PC-9 (cell line): ENCODE measurements at regions not wholly inside any gene's neighbourhood (a gene's known extent, or its start where the extent isn't known, plus 50 kb on each side); places are given as distances from the start of the nearest gene placed in this dataset.

Source experiments
- BruUV-seq: library from RNA; stranded (reverse); fragments of 400-500 nt; replicated peaks from 2 replicates; lab custom pipeline; 2021; lab: Mats Ljungman, UMichigan
- CTCF ChIA-PET: fragments of 300-600 bp; sonication (Branson Sonifier 250); formaldehyde crosslinking; loops from one replicate; lab custom pipeline; 2022; ENCODE audit warnings: antibody characterized with exemption; lab: Charles Lee
- POLR2A ChIA-PET: fragments of 300-600 bp; sonication (Branson Sonifier 250); formaldehyde crosslinking; loops from one replicate; lab custom pipeline; 2022; ENCODE audit warnings: antibody characterized with exemption; ENCODE audit not compliant: unreplicated experiment; lab: Charles Lee
- DNase-seq, 2 experiments: peaks; one replicate each; pipeline versions ENCODE4 v3.0.0 to v3.0.0-alpha.2; 2015 to 2022; ENCODE audit warnings: mixed read lengths in 1 of 2
- H2AFZ ChIP-seq: fragments of 200-600 bp; sonication (generic); 2 replicates; pipeline ENCODE4 v1.8.1; 2017; ENCODE audit warnings: antibody characterized with exemption
- H3F3A ChIP-seq: fragments of 200-600 bp; sonication (generic); 2 replicates; pipeline ENCODE4 v1.8.1; 2017; ENCODE audit warnings: antibody characterized with exemption, mild to moderate bottlenecking, low read depth; ENCODE audit not compliant: insufficient read depth
- H3K27ac ChIP-seq: fragments of 200-600 bp; sonication (generic); 2 replicates; pipeline ENCODE4 v1.6.1; 2016; ENCODE audit warnings: mixed run types
- H3K27me3 ChIP-seq: fragments of 200-600 bp; sonication (generic); 2 replicates; pipeline ENCODE4 v1.6.1; 2016; ENCODE audit warnings: low read depth, mixed run types; ENCODE audit not compliant: insufficient read depth
- H3K36me3 ChIP-seq: fragments of 200-600 bp; sonication (generic); 2 replicates; pipeline ENCODE4 v1.6.1; 2016; ENCODE audit warnings: low read depth, mixed run types
- H3K4me1 ChIP-seq: fragments of 200-600 bp; sonication (generic); replicated peaks from 2 replicates; pipeline ENCODE4 v1.6.1; 2016; ENCODE audit warnings: mixed run types; ENCODE audit not compliant: insufficient read depth
- H3K4me2 ChIP-seq: fragments of 200-600 bp; sonication (generic); 2 replicates; pipeline ENCODE4 v1.6.1; 2017; ENCODE audit warnings: mixed run types
- H3K4me3 ChIP-seq: fragments of 200-600 bp; sonication (generic); 2 replicates; pipeline ENCODE4 v1.6.1; 2016; ENCODE audit warnings: mixed run types
- H3K79me2 ChIP-seq: fragments of 200-600 bp; sonication (generic); 2 replicates; pipeline ENCODE4 v1.6.1; 2017; ENCODE audit warnings: low read depth, mixed run types
- H3K9me2 ChIP-seq: fragments of 200-600 bp; sonication (generic); 2 replicates; pipeline ENCODE4 v1.8.1; 2017; ENCODE audit warnings: mild to moderate bottlenecking; ENCODE audit not compliant: insufficient read depth
- H3K9me3 ChIP-seq: fragments of 200-600 bp; sonication (generic); 2 replicates; pipeline ENCODE4 v1.8.1; 2016; ENCODE audit warnings: low read depth; ENCODE audit not compliant: insufficient read depth
- H4K20me1 ChIP-seq: fragments of 200-600 bp; sonication (generic); 2 replicates; pipeline ENCODE4 v1.8.1; 2017; ENCODE audit not compliant: insufficient read depth
- EZH2 ChIP-seq: fragments of 200-600 bp; sonication (generic); IDR thresholded peaks from 2 replicates; pipeline ENCODE4 v1.8.0; 2017; ENCODE audit warnings: antibody characterized with exemption, low read depth
- intact Hi-C: fragments of 100-400 bp; cut with micrococcal nuclease; formaldehyde crosslinking; loops from one replicate; pipeline ENCODE4 v1.10.0; 2022; ENCODE audit not compliant: unreplicated experiment
- TF ChIP-seq, protein P1 (sequence below): fragments of 200-600 bp; sonication (generic); conservative IDR thresholded peaks from 2 replicates; pipeline ENCODE4 v1.6.1; 2017; ENCODE audit warnings: mixed run types, antibody characterized with exemption, mild to moderate bottlenecking, moderate library complexity

DNA sequence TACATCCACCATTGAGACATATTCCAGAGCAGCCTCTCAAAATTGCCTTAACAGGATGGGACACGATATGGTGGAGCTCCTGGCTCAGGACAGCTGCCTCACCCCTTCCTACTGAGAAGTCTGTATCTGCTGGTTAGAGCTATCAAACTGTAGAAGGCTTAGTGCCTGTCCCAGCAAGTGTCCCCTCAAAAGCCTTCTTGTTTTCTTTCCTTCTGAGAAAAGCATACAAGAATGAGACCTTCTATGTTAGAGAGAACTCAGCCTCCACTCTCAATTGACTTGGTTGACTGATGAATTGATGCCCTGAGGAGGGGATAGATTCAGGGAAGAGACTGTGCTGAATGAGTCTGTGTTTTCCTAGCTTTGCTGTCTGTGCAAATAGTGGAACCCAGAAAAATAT, 2020.9 kb downstream of the TP53TG3F start:
- H3K4me2 ChIP-seq, result no peak overlapping the region
- no peak overlapping the region for H2AFZ ChIP-seq
- no peaks in the 10 kb centered on the region; the same call in 1 of the 2 replicates for H3K9me2 ChIP-seq
- ChIA-PET POLR2A (no interaction called here), CTCF (no interaction called here)
- no peak overlapping the region for H3K4me3 ChIP-seq
- intact Hi-C loops, result no loop called here
- no peaks in the 10 kb centered on the region for H3K79me2 ChIP-seq
- BruUV-seq, result no TSS peak
- no peaks in the 10 kb centered on the region for H4K20me1 ChIP-seq
- H3K9me3 ChIP-seq, result no peaks in the 10 kb centered on the region
- H3K27ac ChIP-seq, result no peak overlapping the region
- TF ChIP-seq, protein P1, sequence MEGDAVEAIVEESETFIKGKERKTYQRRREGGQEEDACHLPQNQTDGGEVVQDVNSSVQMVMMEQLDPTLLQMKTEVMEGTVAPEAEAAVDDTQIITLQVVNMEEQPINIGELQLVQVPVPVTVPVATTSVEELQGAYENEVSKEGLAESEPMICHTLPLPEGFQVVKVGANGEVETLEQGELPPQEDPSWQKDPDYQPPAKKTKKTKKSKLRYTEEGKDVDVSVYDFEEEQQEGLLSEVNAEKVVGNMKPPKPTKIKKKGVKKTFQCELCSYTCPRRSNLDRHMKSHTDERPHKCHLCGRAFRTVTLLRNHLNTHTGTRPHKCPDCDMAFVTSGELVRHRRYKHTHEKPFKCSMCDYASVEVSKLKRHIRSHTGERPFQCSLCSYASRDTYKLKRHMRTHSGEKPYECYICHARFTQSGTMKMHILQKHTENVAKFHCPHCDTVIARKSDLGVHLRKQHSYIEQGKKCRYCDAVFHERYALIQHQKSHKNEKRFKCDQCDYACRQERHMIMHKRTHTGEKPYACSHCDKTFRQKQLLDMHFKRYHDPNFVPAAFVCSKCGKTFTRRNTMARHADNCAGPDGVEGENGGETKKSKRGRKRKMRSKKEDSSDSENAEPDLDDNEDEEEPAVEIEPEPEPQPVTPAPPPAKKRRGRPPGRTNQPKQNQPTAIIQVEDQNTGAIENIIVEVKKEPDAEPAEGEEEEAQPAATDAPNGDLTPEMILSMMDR, result no peak
- no peak for TF ChIP-seq EZH2
- no peak for DNase-seq
- no peaks in the 10 kb centered on the region for H3K4me1 ChIP-seq
- no peaks in the 10 kb centered on the region for H3K27me3 ChIP-seq
- no peaks in the 10 kb centered on the region for H3F3A ChIP-seq
- no peaks in the 10 kb centered on the region for H3K36me3 ChIP-seq

- Histone ChIP-seq H3K79me2 (no peaks in the 10 kb centered on the region), H3F3A (no peaks in the 10 kb centered on the region), H3K9me3 (no peaks in the 10 kb centered on the region), H3K9me2 (no peaks in the 10 kb centered on the region; the same call in 1 of the 2 replicates), H3K4me1 (no peaks in the 10 kb centered on the region), H3K4me3 (no peak overlapping the region), H4K20me1 (no peaks in the 10 kb centered on the region), H3K27ac (no peak overlapping the region), H3K4me2 (no peak overlapping the region), H3K27me3 (no peaks in the 10 kb centered on the region), H3K36me3 (no peaks in the 10 kb centered on the region), H2AFZ (no peak overlapping the region)
- BruUV-seq, result no TSS peak
- DNase-seq, result no peak
- CTCF ChIA-PET, result no interaction called here
- POLR2A ChIA-PET, result no interaction called here
- TF ChIP-seq, protein P1, result no peak
- TF ChIP-seq EZH2, result no peak
- intact Hi-C loops, result no loop called here
These were observed 2021.6 kb downstream of the TP53TG3F start for GRCh38 chr16:35480988-35481387.

GRCh38 chr16:35485915-35486314, 2026.5 kb downstream of the TP53TG3F start:
- intact Hi-C loops, result no loop called here
- H3K27ac ChIP-seq, result no peak overlapping the region
- TF ChIP-seq, protein P1, result no peak
- TF ChIP-seq EZH2, result no peak
- no peaks in the 10 kb centered on the region; the same call in 1 of the 2 replicates for H3K9me2 ChIP-seq
- no peaks in the 10 kb centered on the region for H4K20me1 ChIP-seq
- H3K36me3 ChIP-seq, result no peaks in the 10 kb centered on the region
- no peak overlapping the region for H3K4me2 ChIP-seq
- no peaks in the 10 kb centered on the region for H3K79me2 ChIP-seq
- no peaks in the 10 kb centered on the region for H3K27me3 ChIP-seq
- BruUV-seq, result no TSS peak
- no peaks in the 10 kb centered on the region for H3F3A ChIP-seq
- H3K9me3 ChIP-seq, result no peaks in the 10 kb centered on the region
- H2AFZ ChIP-seq, result no peak overlapping the region
- CTCF ChIA-PET, result no interaction called here
- no peak for DNase-seq
- no peaks in the 10 kb centered on the region for H3K4me1 ChIP-seq
- POLR2A ChIA-PET, result no interaction called here
- no peak overlapping the region for H3K4me3 ChIP-seq
